ENCODE measurements at regions not wholly inside any gene's neighbourhood (a gene's known extent, or its start where the extent isn't known, plus 50 kb on each side); places are given as distances from the start of the nearest gene placed in this dataset.

DNA sequence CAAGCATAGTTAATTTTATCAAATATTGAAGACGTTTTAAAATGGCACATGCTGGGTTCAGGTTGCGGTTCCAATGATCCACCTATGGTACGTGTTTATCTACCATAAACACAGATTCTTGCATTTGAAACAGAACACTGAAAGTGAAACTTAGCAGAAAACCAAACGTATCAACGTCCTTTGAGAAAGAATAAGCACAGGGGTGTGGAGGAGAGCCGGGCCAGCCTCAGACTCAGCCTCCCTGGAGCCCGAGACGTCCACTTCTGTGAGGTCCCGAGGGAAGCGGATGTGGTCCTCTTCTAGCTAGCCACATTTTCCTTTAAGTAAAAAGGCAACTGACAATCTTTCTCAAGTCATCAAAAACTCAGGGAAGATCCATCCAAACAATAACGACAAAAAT lies 195.9 kb downstream of the RTP5 start:
- TF ChIP-seq, protein P1, sequence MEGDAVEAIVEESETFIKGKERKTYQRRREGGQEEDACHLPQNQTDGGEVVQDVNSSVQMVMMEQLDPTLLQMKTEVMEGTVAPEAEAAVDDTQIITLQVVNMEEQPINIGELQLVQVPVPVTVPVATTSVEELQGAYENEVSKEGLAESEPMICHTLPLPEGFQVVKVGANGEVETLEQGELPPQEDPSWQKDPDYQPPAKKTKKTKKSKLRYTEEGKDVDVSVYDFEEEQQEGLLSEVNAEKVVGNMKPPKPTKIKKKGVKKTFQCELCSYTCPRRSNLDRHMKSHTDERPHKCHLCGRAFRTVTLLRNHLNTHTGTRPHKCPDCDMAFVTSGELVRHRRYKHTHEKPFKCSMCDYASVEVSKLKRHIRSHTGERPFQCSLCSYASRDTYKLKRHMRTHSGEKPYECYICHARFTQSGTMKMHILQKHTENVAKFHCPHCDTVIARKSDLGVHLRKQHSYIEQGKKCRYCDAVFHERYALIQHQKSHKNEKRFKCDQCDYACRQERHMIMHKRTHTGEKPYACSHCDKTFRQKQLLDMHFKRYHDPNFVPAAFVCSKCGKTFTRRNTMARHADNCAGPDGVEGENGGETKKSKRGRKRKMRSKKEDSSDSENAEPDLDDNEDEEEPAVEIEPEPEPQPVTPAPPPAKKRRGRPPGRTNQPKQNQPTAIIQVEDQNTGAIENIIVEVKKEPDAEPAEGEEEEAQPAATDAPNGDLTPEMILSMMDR (IDR thresholded peaks at IDR 0.05; ENCODE audit: low read depth, low read length), result no peak
- TF ChIP-seq POLR2A (IDR thresholded peaks at IDR 0.05; ENCODE audit: extremely low read depth, insufficient read length), result no peak
- TF ChIP-seq, protein P2, sequence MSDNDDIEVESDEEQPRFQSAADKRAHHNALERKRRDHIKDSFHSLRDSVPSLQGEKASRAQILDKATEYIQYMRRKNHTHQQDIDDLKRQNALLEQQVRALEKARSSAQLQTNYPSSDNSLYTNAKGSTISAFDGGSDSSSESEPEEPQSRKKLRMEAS (IDR thresholded peaks at IDR 0.05; ENCODE audit: low read depth, low read length), result no peak
